A549 (cell line): ENCODE measurements at regions not wholly inside any gene's neighbourhood (a gene's known extent, or its start where the extent isn't known, plus 50 kb on each side); places are given as distances from the start of the nearest gene placed in this dataset.

ENCODE experiments used
- ATAC-seq, 2 experiments: fragments of 200-7000 bp in 1 of 2; fragments of >200 bp in 1 of 2; cut with Nextera tagmentation in 1 of 2; cut with Tn5 transposase in 1 of 2; 3 replicates each; pipeline versions ENCODE4 v1.8.0 to v1.9.1; 2018 to 2020; ENCODE audit warnings: mild to moderate bottlenecking in 1 of 2, moderate library complexity in 1 of 2
- CTCF ChIA-PET: fragments of 300-600 bp; sonication (Branson Sonifier 250); formaldehyde crosslinking; extraction: SDS; loops from one replicate; lab custom pipeline; 2021; ENCODE audit warnings: antibody characterized with exemption, inconsistent platforms; lab: Yijun Ruan, JAX
- POLR2A ChIA-PET: fragments of 350-600 bp; formaldehyde crosslinking; extraction: SDS; loops from one replicate; lab custom pipeline; 2021; ENCODE audit warnings: antibody characterized with exemption, inconsistent platforms; lab: Yijun Ruan, JAX
- DNase-seq, 2 experiments: peaks; one replicate each; pipeline versions ENCODE4 v3.0.0 to v3.0.0-alpha.2; 2011 to 2016; ENCODE audit warnings: low read depth in 1 of 2, low spot score in 1 of 2
- FAIRE-seq: peaks from 2 replicates; lab custom pipeline; 2011; peaks lifted over from hg19 to GRCh38; lab: Jason Lieb, UNC
- H3K27ac ChIP-seq, 2 experiments: fragments of >200 bp; sonication (Bioruptor Twin); formaldehyde crosslinking; 3 replicates each; pipeline ENCODE4 v1.5.1; 2016 to 2017
- H3K4me1 ChIP-seq: fragments of >200 bp; sonication (Bioruptor Twin); formaldehyde crosslinking; 3 replicates; pipeline ENCODE4 v1.6.1; 2016
- H3K4me2 ChIP-seq: fragments of >200 bp; sonication (Bioruptor Twin); formaldehyde crosslinking; 3 replicates; pipeline ENCODE4 v1.6.1; 2016
- H3K4me3 ChIP-seq: fragments of >200 bp; sonication (Bioruptor Twin); formaldehyde crosslinking; 3 replicates; pipeline ENCODE4 v1.5.1; 2016
- H3K9me3 ChIP-seq: fragments of >200 bp; sonication (Bioruptor Twin); formaldehyde crosslinking; 3 replicates; pipeline ENCODE4 v1.6.1; 2016
- CEBPB ChIP-seq, 2 experiments: fragments of >200 bp in 1 of 2; sonication (Bioruptor Twin) in 1 of 2; formaldehyde crosslinking in 1 of 2; IDR thresholded peaks; 2 replicates each; pipeline ENCODE4 v1.6.1; 2012 to 2016
- CHD4 ChIP-seq: fragments of 200-600 bp; sonication (generic); IDR thresholded peaks from 2 replicates; pipeline ENCODE4 v1.6.1; 2016; ENCODE audit warnings: antibody characterized with exemption, mild to moderate bottlenecking, borderline replicate concordance
- EHF ChIP-seq: fragments of 250-450 bp; sonication (Bioruptor Pico); IDR thresholded peaks from 2 replicates; pipeline ENCODE4 v1.5.0; 2020; ENCODE audit warnings: mild to moderate bottlenecking
- EHMT2 ChIP-seq: fragments of 200-600 bp; sonication (generic); IDR thresholded peaks from 2 replicates; pipeline ENCODE4 v1.6.1; 2016; ENCODE audit warnings: antibody characterized with exemption, low read depth, mild to moderate bottlenecking, moderate library complexity
- ESRRA ChIP-seq: fragments of 150-350 bp; IDR thresholded peaks from 2 replicates; pipeline ENCODE4 v1.6.1; 2014; ENCODE audit warnings: mild to moderate bottlenecking, low read length, borderline replicate concordance
- FOSL2 ChIP-seq, 2 experiments: fragments of 450-650 bp in 1 of 2; fragments of >200 bp in 1 of 2; sonication (Bioruptor Twin) in 1 of 2; formaldehyde crosslinking; IDR thresholded peaks; 2 replicates each; pipeline versions ENCODE4 v1.5.0 to v1.6.1; 2016 to 2020; ENCODE audit warnings: mild to moderate bottlenecking in 1 of 2, moderate library complexity in 1 of 2
- GATA3 ChIP-seq: IDR thresholded peaks from 2 replicates; pipeline ENCODE4 v1.6.1; 2012; ENCODE audit warnings: borderline replicate concordance
- HOXB5 ChIP-seq: fragments of 250-450 bp; sonication (Bioruptor Pico); IDR thresholded peaks from 2 replicates; pipeline ENCODE4 v1.5.0; 2020; ENCODE audit warnings: mild to moderate bottlenecking, moderate library complexity
- JUN ChIP-seq, 2 experiments: fragments of >200 bp; sonication (Bioruptor Twin); formaldehyde crosslinking; IDR thresholded peaks; 2 replicates in 1 of 2; 3 replicates in 1 of 2; pipeline ENCODE4 v1.6.1; 2016 to 2017
- NFE2L2 ChIP-seq: fragments of 150-350 bp; conservative IDR thresholded peaks from 2 replicates; pipeline ENCODE4 v1.6.1; 2014; ENCODE audit warnings: low read length
- NR3C1 ChIP-seq: fragments of >200 bp; sonication (Bioruptor Twin); formaldehyde crosslinking; IDR thresholded peaks from 3 replicates; pipeline ENCODE4 v1.6.1; 2017
- POLR2AphosphoS2 ChIP-seq: conservative IDR thresholded peaks from 2 replicates; pipeline ENCODE4 v1.6.1; 2012; ENCODE audit warnings: low read length, improper control_type of control experiment, inconsistent platforms
- RARB ChIP-seq: fragments of 250-450 bp; sonication (Bioruptor Pico); IDR thresholded peaks from 2 replicates; pipeline ENCODE4 v1.8.0; 2021; ENCODE audit warnings: mild to moderate bottlenecking, moderate library complexity
- SMC3 ChIP-seq: fragments of >200 bp; sonication (Bioruptor Twin); formaldehyde crosslinking; IDR thresholded peaks from 3 replicates; pipeline ENCODE4 v1.6.1; 2018; ENCODE audit warnings: inconsistent platforms
- SREBF2 ChIP-seq: fragments of 450-650 bp; IDR thresholded peaks from 2 replicates; pipeline ENCODE4 v1.6.1; 2014; ENCODE audit warnings: mild to moderate bottlenecking, moderate library complexity
- TFCP2L1 ChIP-seq: fragments of 250-450 bp; sonication (Bioruptor Pico); IDR thresholded peaks from 2 replicates; pipeline ENCODE4 v1.5.0; 2021; ENCODE audit warnings: mild to moderate bottlenecking
- ZC3H11A ChIP-seq: fragments of 450-650 bp; IDR thresholded peaks from 2 replicates; pipeline ENCODE4 v1.6.1; 2014; ENCODE audit warnings: antibody characterized with exemption, mild to moderate bottlenecking
- ZSCAN20 ChIP-seq: fragments of 250-450 bp; sonication (Bioruptor Pico); IDR thresholded peaks from 2 replicates; pipeline ENCODE4 v1.8.0; 2022; ENCODE audit warnings: mild to moderate bottlenecking, moderate library complexity
- WGBS: methylation state at CpG from one replicate; pipeline ENCODE4 v1.1.6; 2017; ENCODE audit errors: missing lambda C conversion rate; 5-methylcytosine and 5-hydroxymethylcytosine counted together
- TF ChIP-seq, protein P1 (sequence below): fragments of >200 bp; sonication (Bioruptor Twin); formaldehyde crosslinking; IDR thresholded peaks from 3 replicates; pipeline ENCODE4 v1.6.1; 2016
- TF ChIP-seq, protein P2 (sequence below): fragments of >200 bp; sonication (Bioruptor Twin); formaldehyde crosslinking; IDR thresholded peaks from 3 replicates; pipeline ENCODE4 v1.5.1; 2016
- TF ChIP-seq, protein P3 (sequence below): fragments of 250-450 bp; sonication (Bioruptor Pico); IDR thresholded peaks from 2 replicates; pipeline ENCODE4 v1.5.0; 2021; ENCODE audit warnings: mild to moderate bottlenecking, moderate library complexity, borderline replicate concordance
- TF ChIP-seq, protein P4 (sequence below): fragments of 250-450 bp; sonication (Bioruptor Pico); IDR thresholded peaks from 2 replicates; pipeline ENCODE4 v1.5.0; 2020; ENCODE audit warnings: low read depth, mild to moderate bottlenecking, moderate library complexity

DNA sequence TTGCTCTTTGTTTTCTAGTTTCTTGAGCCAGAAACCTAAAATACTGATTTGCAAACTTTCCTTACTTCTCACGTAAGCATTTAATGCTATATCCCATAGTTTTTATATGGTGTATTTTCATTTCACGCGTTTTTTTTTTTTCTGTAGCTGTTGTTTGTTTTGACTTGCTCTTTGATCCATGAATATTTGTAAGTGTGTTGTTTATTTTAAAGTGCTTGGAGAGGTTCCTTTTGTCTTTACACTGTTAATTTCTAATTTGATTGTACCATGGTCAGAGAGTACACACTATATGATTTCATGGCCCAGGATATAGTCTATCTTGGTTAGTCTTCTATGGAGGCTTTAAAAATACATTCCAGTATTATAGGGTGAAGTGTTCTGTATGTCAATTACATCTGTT lies 84.8 kb upstream of the RNF217 start:
- TF ChIP-seq ZC3H11A = no peak
- TF ChIP-seq, protein P1, sequence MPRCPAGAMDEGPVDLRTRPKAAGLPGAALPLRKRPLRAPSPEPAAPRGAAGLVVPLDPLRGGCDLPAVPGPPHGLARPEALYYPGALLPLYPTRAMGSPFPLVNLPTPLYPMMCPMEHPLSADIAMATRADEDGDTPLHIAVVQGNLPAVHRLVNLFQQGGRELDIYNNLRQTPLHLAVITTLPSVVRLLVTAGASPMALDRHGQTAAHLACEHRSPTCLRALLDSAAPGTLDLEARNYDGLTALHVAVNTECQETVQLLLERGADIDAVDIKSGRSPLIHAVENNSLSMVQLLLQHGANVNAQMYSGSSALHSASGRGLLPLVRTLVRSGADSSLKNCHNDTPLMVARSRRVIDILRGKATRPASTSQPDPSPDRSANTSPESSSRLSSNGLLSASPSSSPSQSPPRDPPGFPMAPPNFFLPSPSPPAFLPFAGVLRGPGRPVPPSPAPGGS = no peak
- TF ChIP-seq SREBF2 = no peak
- TF ChIP-seq POLR2AphosphoS2 = no peak
- no peak for TF ChIP-seq SMC3
- TF ChIP-seq RARB (CRISPR knock-in tag) = no peak
- no peak for TF ChIP-seq NR3C1
- TF ChIP-seq, protein P2, sequence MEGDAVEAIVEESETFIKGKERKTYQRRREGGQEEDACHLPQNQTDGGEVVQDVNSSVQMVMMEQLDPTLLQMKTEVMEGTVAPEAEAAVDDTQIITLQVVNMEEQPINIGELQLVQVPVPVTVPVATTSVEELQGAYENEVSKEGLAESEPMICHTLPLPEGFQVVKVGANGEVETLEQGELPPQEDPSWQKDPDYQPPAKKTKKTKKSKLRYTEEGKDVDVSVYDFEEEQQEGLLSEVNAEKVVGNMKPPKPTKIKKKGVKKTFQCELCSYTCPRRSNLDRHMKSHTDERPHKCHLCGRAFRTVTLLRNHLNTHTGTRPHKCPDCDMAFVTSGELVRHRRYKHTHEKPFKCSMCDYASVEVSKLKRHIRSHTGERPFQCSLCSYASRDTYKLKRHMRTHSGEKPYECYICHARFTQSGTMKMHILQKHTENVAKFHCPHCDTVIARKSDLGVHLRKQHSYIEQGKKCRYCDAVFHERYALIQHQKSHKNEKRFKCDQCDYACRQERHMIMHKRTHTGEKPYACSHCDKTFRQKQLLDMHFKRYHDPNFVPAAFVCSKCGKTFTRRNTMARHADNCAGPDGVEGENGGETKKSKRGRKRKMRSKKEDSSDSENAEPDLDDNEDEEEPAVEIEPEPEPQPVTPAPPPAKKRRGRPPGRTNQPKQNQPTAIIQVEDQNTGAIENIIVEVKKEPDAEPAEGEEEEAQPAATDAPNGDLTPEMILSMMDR = no peak
- Histone ChIP-seq H3K4me2 (no peak overlapping the region), H3K27ac (no peak overlapping the region), H3K4me3 (no peak overlapping the region), H3K9me3 (no peaks in the 10 kb centered on the region), H3K4me1 (peaks cover 17% of the 10 kb centered on the region)
- POLR2A ChIA-PET = no interaction called here
- WGBS = 61% methylated on average over 3 of the region's 3 CpGs
- no peak for ATAC-seq
- no peak for FAIRE-seq
- CTCF ChIA-PET = no interaction called here
- no peak for DNase-seq

DNA sequence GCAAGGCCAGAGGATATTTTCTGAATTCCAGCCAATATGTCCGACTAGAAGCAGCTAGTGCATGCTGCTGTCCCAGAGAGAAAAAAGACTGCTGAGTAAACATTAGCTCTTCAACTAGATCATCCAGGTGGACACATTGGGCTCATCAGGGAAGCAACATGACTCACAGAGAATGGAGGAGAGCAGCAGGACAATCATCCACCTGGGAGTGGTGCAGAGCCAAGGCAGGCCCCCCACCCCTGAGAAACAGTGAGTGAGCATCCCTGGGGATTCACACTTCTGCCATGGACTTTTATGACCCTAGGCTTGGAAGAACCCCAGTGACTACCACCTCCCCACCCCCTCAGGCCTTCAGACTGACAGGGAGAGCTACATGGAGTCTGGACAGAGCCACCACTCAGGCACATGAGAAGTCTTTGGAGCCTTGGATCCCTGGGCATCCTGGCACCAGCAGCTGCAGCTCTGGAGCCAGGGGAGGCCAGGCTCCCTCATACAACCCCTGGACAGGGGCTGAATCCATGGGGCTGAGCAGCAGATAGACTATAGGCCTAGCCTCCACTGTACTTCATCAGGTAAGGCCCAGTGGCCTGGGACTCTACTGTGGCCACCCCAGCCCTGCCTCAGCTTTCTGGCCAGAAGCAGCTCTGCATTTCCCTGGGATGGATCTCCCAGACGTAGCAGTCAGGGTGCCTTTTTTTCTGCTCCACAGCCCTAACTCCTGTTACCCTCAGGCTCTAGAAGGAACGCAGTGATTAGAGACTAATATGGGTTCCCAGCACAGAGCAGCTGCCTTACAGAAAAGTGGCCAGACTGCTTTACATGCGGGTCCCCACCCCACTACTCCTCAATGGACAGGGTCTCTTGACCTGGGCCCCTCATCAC lies 82.9 kb upstream of the RNF217 start:
- ChIA-PET POLR2A (no interaction called here), CTCF (interaction anchor here (0.6 to 1.9 kb wide), 3 partner anchors 9 to 275 kb away, joined by 4 to 6 read pairs (median 5); partner anchors contain the start of gene TPD52L1)
- 38% methylated on average over 2 of the region's 4 CpGs for WGBS
- Histone ChIP-seq H3K27ac (peak overlapping the region in 1 of 2 experiments; percentile 57; a peak in 2 of 6 replicates), H3K4me1 (peaks cover 36% of the 10 kb centered on the region), H3K9me3 (no peaks in the 10 kb centered on the region), H3K4me3 (no peak overlapping the region), H3K4me2 (no peak overlapping the region)
- no peak for FAIRE-seq
- TF ChIP-seq FOSL2 (IDR thresholded peaks at IDR 0.05) = no peak
- TF ChIP-seq FOSL2 (CRISPR knock-in tag; IDR thresholded peaks at IDR 0.05) = no peak
- no peak for TF ChIP-seq EHMT2
- no peak for TF ChIP-seq ESRRA
- TF ChIP-seq CEBPB (IDR thresholded peaks at IDR 0.05) = no peak
- no peak for TF ChIP-seq JUN (IDR thresholded peaks at IDR 0.05)
- TF ChIP-seq NFE2L2 = no peak
- TF ChIP-seq, protein P3, sequence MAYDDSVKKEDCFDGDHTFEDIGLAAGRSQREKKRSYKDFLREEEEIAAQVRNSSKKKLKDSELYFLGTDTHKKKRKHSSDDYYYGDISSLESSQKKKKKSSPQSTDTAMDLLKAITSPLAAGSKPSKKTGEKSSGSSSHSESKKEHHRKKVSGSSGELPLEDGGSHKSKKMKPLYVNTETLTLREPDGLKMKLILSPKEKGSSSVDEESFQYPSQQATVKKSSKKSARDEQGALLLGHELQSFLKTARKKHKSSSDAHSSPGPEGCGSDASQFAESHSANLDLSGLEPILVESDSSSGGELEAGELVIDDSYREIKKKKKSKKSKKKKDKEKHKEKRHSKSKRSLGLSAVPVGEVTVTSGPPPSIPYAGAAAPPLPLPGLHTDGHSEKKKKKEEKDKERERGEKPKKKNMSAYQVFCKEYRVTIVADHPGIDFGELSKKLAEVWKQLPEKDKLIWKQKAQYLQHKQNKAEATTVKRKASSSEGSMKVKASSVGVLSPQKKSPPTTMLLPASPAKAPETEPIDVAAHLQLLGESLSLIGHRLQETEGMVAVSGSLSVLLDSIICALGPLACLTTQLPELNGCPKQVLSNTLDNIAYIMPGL (CRISPR knock-in tag) = no peak
- no peak for TF ChIP-seq HOXB5
- TF ChIP-seq, protein P4, sequence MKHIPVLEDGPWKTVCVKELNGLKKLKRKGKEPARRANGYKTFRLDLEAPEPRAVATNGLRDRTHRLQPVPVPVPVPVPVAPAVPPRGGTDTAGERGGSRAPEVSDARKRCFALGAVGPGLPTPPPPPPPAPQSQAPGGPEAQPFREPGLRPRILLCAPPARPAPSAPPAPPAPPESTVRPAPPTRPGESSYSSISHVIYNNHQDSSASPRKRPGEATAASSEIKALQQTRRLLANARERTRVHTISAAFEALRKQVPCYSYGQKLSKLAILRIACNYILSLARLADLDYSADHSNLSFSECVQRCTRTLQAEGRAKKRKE (CRISPR knock-in tag) = no peak
- no peak for TF ChIP-seq GATA3
- TF ChIP-seq CHD4 = no peak
- no peak for TF ChIP-seq EHF (CRISPR knock-in tag)
- no peak for TF ChIP-seq ZSCAN20
- TF ChIP-seq TFCP2L1 (CRISPR knock-in tag) = no peak
- DNase-seq = no peak
- no peak for ATAC-seq
